Mammary epithelial cell (primary cell): ENCODE measurements at regions not wholly inside any gene's neighbourhood (a gene's known extent, or its start where the extent isn't known, plus 50 kb on each side); places are given as distances from the start of the nearest gene placed in this dataset.

Source experiments
- CTCF ChIP-seq, 2 donors: IDR thresholded peaks in 1 of 2; conservative IDR thresholded peaks in 1 of 2; 2 replicates each; pipeline ENCODE4 v1.5.1; 2011 to 2012; ENCODE audit warnings: inconsistent platforms in 2 of 2, low read length in 2 of 2, mild to moderate bottlenecking in 2 of 2, control low read depth in 1 of 2, low read depth in 1 of 2; ENCODE audit not compliant: insufficient read depth in 1 of 2; ENCODE audit errors: extremely low read depth in 1 of 2
- EZH2 ChIP-seq: IDR thresholded peaks from 2 replicates; pipeline ENCODE4 v1.6.1; 2012; ENCODE audit warnings: low read length, inconsistent platforms, borderline replicate concordance

GRCh38 chr4:151553874-151554273 lies 144.9 kb downstream of the FHIP1A start:
- no peak for TF ChIP-seq CTCF (conservative IDR thresholded peaks at IDR 0.05 in 1 of 2, IDR thresholded peaks at IDR 0.05 in 1 of 2; ENCODE audit: extremely low read depth in 1 of 2, insufficient read depth in 1 of 2, low read depth in 1 of 2, low read length in 2 of 2)
- TF ChIP-seq EZH2, result no peak
